Activated CD4-positive, alpha-beta T cell treated with anti-CD3 and anti-CD28 coated beads for 48 hours (primary cell): ENCODE measurements at regions not wholly inside any gene's neighbourhood (a gene's known extent, or its start where the extent isn't known, plus 50 kb on each side); places are given as distances from the start of the nearest gene placed in this dataset.

Experiments used
- DNase-seq: peaks from one replicate; pipeline ENCODE4 v3.0.0-alpha.2; 2020

DNA sequence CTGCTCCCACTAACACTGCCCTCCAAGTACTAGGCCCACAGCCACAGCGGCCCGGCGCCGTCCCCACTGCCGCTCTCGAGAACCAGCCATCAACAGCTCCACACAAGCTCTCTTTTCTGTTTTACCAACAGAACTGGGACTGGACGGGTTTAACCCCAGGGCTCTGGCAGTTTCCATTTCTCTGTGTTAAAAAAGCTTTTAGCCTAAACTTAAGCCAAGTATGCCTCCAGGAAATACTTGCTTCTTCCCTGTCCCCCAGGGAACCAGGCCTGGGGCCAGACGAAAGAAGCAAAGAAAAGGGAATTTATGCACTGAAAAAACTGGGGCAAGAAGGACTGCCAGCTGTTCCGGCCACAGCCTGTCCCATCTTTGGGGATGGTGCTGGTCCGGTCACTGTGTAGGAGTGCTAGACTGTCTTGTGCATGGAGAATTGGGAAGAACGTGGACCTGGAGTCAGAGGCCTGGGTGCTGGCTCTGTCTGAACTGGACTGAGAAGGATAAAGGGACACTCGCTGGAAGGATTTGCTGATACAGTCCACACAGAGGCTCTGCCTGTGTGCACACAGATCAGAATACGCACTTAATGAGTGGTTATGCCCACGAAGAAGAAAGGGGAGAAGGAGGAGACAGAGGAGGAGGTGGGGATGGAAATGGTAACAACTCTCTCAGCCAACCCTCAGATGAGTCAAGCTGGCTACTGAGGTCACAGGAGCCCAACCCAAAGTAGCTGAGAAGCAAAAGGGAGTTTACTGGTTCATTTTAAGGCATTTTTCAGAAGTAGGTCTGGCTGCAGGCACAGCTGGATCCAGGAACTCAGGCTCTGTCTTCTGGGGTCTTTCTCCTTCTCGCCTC, 254.4 kb upstream of the PMEPA1 start:
- DNase-seq: no peak

DNA sequence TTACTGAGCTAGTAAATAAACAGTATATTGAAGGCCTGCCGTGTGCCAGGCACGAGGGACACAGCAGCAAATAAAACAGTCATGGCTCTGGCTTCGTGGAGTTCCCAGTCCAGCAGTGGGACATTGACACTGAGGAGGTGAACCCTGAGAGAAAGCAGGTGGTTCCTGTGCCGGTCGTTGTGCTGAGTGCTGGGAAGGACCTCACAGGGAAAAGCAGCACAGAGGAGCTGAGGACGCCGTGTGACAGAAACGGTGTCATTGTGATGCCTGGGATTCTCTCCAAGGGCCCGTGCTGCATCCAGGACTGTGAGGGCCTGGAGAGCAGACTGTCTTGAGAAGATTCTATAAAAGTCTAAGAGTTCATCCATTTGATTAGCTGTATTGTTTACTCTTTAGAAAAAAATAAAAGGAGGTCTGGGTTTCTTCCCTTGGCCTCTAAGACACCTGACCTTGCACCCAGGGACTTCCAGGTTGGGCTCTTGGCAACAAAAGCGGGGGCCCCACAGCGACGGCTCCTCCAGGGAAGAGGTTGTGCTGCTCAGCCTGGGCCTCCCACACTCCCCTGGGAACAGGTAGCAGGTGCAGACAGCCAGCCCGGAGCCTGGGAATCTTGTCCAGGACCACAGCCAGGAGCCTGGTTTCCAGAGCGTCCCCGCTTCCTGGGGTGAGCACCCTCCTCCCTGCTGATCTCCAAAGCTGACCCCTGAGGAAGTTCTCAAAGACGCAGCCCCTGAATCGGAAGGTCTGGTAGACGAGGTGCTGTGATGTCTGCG, 251.2 kb upstream of the PMEPA1 start:
- no peak for DNase-seq

DNA sequence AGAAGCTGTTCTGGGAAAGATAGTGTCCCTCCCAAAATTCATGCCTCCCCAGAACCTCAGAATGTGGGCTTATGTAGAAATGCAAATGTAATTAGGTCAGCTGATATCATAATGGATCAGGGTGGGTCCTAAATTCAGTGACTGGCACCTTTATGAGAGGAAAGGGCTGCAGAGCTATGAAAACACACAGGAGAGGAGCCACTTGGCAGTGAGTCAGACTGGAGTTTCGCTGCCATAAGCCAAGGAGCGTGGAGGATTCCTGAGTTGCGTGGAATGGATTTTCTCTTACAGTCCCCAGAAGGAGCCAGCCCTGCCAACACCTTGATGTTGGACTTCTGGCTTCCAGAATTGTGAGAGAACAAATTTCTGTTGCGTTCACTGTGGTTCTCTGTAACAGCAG, 249.8 kb upstream of the PMEPA1 start:
- no peak for DNase-seq

DNA sequence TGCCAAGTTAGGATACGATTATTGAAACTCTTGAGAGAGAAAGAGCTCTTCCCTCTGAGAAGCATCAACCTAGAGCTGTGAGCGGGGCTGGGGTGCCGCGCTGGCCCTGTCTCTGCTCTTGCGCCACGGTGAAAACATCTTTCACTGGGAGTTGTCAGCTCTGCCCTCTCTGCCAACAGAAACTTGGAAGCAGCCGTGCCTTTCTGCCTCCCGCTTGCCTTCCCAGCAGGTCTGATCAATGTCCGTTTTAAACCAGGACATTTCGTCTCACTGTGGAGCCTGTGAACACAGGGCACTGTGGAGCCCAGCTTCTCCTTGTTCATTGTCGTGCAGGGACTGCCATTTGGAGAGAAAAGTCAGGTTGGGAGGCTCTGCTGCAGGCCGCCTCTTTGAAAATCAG, 249.2 kb upstream of the PMEPA1 start:
- no peak for DNase-seq

DNA sequence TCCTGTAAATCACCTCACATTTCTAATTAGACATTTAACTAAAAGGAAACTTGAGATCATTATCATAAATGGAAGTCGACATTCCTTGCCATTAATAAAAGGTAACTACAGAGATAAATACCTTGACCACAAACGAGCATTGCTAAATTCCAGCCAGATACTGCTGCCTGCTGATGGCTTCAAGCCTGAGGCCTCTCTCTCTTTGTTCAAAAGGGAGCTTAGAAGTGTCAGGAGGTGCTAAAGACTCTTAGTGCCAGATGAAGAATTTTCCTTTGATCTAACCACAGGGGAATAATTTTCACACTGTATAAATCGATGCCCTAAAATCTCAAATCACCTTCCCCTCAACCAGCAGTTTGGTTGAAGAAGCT, 248.2 kb upstream of the PMEPA1 start:
- DNase-seq: no peak

DNA sequence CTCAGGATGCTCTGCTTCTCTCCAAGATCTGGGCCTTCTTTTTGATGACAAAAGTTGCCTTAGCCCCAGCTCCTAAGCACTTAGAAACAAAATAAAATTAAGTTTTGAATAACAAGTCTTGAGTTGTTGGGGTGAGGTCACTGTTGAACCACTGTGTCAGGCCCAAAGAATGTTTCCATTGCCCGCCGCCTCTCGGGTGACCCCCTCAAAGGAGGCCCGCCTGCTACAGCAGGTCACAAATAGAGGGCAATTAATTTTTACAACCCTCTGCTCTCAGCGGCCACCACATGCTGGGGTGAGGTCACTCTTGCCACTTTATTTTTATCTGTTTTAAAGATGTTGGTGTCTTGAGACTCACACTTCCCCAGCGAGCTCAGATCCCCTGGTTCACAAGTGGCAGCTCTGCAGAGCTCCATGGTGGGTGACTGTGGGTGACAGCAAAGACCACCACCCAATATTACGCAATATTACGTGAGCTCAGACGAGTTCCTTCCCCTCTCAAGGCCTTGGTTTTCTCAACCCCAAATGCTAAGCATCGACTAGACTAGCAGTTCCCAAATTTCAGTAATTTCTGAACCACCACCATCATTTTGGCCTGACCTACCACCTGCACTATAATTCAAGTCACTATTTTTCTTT, 247.7 kb upstream of the PMEPA1 start:
- DNase-seq: no peak

DNA sequence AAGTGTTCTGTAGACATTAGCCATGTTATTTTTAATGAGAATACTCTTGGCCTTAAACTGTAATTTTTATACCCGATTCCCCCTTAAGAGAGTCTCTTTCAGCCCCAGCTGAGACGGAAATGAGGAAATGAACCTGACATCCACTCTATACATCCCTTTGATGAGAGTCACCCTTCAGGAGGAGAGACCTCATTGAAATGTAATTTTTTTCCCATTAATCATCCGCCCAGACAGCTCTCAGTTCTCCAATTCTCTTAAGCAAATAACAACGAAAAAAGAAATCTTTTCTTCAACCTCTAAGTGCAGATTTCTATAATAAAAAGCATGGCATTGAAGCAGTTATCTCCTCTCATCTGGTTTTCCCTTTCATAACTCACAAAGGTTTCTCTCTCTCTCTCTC, 243.8 kb upstream of the PMEPA1 start:
- DNase-seq: no peak

DNA sequence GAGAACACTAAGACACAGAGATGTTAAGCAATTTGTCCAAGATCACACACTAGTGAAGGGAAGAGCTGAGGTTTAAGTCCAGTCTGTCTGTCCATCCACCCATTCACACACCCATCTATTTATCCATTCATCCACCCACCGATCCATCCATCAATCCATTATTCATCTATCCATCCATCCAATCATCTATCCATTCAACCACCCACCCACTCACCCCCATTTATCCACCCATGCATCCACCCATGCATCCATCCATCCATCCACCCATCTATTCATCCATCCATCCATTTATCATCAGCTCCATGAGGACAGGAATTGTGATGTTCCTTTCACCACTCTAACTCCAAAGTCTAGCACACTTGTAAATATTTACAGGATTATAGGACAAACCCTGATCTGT, 242.3 kb upstream of the PMEPA1 start:
- DNase-seq: no peak

DNA sequence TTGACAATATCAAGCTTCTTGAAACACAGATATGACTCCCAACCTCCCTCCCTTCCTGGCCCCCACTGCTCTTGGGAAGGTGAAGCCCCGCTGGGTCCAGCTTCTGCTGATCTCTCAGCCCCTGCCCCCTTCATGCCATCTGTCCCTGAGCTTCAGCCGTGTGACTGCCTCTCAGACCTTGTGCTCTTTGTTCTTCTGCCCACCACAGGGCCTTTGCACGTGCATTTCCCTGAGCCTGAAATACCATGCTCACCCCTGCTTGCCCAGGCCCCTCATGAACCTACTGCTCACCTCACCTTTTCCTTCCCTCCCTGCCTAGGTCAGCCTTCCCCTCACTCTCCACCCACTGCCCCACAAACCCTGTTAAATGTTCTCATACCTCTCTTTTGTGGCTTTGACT, 241.7 kb upstream of the PMEPA1 start:
- DNase-seq: no peak

DNA sequence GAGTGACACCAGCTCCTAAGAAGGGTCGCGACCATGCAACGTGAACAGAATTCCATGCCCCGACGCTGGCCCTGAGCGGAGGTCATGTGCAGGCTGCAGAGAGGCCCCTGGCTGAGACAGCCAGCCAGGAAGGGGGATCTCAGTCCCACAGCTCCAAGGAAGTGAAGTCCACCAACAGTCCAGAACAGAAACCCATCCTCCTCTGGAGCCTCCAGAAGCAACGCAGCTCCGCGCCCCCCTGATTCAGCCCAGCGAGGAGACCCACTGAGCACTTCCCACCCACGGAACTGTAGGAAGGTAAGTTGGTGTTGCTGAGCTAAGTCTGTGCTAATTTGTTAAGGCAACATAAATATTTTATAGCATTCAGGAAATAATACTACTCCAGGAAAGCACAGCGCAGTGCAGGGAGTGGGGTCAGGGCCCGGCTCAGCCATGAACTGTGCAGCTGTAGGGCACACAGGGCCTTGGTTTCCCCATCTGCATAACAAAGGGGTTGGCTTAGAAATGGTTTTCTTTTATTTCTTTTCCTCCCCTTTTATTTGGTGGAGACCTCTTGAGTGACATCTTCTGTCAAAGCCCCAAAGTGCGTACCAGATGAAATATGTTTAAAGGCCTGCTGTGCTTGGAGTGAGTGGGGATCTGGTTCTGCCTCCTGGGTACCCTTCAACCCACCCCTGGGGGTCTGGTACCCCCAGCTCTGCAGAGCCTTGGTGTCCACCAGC, 241.1 kb upstream of the PMEPA1 start:
- no peak for DNase-seq

DNA sequence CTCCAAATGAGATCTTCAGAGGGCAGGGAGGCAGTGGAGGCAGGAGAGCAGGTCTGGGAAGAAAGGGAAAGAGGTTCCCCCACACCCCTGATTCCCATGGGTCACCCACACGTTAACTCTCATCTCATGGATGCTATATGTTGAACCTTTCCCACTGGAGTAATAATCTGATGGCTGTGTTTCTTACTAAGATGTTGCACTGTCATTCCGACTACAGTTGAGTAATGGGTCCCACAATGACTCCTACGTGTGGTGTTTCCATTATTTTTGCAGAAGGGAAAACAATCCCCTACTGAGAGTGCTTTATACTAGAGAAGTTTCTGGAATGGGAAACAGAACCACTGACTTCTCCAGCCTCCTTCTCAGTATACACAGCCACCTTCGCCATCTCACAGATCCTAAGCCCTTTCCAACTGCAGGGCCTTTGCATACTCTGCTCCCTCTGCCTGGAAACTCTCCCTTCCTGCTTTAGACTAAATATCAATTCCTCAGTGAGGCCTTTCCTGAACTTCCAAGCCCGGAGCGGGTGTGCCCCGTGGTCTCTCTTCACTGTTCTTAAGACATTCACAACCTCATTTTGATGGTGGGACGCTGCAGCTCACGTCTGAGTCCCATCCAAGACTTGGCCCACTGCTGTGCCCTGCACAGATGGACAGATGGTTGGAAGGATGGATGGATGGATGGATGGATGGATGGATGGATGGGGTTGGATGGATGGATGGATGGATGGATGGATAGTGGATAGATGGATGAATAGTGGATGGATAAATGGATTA, 238.6 kb upstream of the PMEPA1 start:
- no peak for DNase-seq

DNA sequence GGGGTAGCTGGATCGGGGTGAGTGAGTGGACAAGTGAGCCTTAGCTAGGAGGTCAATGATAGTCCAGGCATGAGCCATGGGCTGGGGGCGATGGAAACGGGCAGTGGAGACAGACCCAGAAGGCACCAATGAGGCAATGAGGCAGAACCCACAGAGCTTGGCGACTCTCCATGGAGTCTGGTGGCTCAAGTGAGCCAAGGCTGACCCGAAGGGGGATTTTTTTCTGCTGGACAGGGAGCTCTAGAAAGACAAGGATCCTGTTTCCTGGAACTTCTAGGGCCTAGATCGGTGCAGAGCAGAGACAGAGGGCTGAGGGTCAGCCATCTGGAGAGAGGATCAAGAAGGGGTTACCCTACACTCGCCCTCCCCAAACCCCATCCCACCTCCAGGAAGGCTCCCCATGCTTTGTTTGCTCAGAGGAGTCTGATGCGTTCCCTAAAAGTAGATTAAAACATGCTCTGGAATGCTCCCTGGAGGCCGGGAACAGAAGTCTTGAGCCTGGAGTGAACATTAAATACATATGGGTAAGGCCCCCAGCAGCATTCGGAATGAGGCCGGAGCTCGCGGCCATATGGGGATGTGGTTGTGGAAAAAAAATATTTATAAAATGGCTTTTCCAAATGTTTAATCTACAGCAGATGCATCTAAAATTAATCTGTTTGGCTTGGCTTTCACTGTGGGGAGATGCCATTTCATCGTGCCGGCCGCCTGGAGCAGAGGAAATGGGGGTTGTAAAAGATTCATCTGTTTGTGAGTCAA, 237.8 kb upstream of the PMEPA1 start:
- no peak for DNase-seq

DNA sequence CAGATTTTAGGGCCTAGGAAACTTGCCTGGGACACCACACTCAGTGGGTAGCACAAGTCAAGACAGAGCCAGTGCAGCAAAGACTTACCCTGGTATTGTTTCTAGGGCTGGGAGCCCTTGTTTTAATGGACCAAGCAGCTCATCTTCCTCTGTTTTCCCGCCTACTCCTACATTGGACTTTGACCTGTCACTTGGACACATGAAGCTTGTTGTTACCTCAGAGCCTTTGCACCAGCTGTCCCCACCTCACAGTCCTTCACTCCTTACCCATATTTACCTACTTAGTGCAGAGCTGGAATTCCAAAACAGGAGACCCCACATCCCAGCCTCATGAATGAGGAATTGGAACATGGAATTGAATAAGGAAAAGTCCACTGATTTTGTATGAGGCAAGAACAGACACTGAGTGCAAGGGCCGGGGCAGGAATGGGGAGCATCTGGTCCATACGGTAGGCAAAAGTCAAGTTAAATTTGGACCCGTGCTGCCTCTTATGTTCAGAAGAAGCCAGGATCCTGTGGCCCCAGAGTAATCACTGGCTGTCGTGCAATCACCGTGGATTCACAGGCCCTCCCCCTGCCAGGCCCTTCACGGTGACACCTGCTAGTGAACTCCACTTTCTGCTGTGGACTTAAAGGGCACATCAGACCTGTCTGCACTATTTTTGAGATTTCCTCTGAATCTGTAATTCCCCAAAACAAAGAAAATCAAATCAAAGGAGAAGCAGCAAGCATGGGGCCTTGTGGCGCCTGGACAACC, 236.9 kb upstream of the PMEPA1 start:
- no peak for DNase-seq

DNA sequence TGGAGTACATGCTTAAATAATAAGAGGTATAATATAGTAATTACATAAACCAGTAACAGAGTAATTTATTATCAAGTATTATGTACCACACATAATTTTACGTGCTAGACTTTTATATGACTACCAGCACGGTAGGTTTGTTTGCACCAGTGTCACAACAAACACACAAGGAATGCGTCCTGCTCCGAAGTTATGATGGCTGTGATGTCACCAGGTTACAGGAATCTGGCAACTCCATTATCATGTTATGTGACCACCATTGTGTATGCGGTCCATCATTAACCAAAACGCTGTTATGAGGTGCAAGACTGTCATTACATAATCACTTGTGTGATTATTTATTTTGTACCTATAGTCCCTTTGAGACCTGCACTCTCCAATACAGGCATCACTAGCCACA, 235.2 kb upstream of the PMEPA1 start:
- no peak for DNase-seq

DNA sequence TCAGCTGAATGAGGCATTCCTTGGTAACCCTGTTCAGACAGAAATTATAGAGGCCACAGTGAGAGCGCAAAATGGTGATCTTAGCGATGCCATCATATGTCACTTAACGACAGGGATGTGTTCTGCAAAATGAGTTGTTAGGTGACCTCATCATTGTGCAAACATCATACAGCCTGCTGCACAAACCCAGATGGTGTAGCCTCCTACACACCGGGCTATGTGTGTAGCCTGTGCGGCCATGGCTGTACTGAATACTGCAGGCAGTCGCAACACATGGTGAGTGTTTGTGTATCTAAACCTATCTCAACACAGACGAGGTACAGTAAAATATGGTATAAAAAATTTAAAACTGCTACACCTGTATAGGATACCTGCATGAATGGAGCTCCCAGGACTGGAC, 234.1 kb upstream of the PMEPA1 start:
- DNase-seq: no peak

DNA sequence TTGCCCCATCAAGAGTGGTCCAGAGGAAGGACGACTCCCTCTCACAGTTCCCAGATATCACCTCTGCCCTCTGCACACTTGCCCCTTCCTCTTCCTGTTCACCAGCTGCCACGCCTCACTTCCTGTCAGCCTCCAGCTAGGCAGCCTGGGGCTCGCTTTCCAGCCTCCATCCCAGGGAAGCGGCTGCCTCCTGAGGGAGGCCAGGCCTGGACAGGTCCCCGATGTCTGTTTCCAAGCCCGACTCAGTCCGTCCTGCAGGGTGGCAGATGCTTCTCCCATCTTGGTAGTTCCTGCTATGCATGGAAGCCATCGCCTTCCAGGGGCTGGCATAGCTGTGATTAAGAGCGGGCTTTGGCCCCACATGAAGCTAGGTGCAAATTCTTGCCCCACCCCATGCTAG, 233.5 kb upstream of the PMEPA1 start:
- DNase-seq: no peak

DNA sequence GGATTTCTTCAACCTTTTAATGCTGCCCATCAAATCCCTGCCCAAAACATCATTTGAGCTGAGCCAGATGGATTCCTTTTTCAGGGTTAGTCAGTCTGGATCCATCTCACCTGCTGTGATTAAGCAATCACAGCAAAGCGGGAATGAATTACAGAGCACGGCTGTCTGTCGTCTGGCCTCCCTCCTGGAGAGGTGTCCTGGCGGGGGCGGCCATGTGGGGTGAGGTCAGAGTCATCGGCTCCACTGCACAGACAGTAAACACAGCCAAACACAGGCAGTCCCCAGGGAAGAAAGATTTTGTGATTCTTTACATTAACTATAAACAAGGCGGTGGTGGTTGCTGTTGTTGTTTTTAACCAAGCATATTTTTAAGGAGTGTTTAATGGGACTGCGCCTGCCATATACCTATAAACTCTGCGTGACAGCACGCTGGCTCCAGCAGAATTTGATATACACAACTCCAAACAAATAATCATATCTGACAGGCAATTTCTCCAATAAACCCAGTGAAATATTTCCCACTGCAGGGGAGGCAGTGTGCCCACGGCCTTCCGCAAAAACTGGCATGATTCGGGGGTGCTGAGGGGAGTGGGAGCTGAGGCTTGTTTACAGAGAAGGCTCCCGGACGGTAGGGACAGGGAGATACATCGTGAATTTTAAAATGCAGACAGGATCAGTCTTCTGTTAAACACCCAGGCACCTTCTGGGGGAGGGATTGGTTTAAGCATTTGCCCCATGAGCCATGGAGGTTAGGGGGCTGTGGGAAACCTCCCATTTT, 232.0 kb upstream of the PMEPA1 start:
- DNase-seq: no peak

DNA sequence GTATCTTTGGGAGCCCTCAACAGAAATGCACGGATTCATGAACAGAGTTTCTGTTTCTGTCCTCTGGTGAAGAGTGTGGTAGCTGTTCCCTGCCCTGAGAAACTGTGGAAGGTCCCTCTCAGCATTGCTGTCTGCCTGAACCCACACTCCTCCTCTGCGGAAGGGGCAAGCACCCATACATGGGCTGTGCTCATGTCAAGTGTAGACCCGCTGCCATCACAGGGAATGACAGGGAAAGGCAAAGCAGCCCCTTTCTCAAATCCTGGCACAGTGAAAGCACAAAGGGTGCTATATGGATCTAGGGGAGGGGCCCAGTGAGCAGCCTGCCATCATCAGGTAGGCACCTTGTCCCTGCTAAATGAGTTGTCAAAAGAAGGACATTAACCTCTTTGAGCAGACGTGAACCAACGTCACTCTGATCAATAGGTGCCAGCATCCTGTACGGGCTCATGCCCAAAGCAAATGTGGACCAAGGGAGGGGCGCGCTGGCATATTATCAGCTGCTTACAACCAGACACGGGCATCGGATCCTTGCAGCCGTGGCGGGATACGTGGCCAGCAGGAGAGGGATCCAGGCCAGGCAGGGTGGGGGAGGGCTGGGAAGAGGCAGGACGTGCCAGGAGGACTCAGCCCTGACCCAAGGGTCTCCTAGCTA, 231.2 kb upstream of the PMEPA1 start:
- no peak for DNase-seq

DNA sequence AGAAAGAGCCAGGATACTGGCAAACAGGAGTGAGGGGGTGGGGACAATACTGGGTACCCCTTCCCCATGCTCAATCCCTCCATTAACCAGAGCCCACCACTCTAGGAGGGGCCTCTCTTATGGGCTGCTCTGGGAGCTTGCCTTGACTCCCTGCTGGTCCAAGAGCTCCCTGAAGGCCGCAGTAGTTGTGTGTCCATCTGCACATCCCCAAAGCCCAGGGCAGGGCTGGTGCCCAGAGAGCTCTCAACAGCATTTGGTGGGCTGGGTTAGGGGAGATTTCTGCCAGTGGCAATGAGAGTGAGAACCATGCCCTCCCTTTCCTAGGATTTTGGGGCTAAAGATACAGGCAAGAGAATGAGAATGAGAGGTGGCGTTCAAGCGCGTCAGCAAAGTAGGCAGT, 230.6 kb upstream of the PMEPA1 start:
- no peak for DNase-seq

DNA sequence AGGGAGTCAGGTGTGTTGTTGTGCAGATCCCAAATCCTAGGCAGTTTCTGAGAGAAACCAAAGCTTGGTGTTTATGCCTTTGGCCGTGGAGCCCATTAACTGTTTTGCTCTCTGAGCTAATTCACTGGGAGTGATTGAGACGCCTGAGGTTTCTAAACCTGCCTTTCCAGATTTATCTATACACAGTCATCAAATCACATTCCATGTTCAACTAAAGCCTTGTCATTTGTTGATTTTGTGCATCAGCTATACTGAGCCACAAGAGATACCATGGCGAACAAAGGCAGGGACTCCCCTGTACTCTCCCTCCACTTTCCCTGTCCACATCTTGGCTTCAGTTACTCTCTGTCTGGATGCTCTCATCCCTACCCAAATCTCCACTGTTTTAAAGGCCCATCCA, 229.7 kb upstream of the PMEPA1 start:
- DNase-seq: no peak
